ENCODE measurements at regions not wholly inside any gene's neighbourhood (a gene's known extent, or its start where the extent isn't known, plus 50 kb on each side); places are given as distances from the start of the nearest gene placed in this dataset.

DNA sequence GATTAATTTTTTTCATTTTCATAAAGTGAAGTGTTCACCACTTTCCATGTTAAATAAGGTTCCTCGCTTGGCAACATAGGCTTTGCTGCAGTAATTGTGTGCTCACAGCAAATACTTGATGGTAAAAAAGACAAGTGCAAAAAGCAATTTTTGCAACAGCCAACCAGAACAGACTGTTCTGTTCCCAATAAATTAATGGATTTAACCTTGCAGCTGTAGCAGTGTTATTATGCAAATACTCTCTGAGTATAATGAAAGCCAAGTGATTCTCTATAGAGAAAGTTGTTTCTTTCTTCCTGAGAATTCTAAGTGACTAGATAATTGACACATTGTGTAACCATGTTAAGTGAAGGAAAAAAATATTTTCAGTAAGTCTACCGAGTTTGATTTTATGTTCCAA is 183.7 kb upstream of the NAALADL2 start:
- Histone ChIP-seq H3K36me3 (ENCODE audit: control insufficient read depth in 4 of 4, insufficient read depth in 3 of 4, low read depth in 1 of 4, low read length in 3 of 4) (no peaks in the 10 kb centered on the region), H3K27ac (ENCODE audit: low read depth in 1 of 2, low read length in 2 of 2) (no peak overlapping the region), H3K9ac (ENCODE audit: low read depth in 1 of 2, low read length in 2 of 2) (no peak overlapping the region), H3K9me3 (ENCODE audit: control insufficient read depth in 4 of 4, low read length in 3 of 4) (no peaks in the 10 kb centered on the region), H3K4me3 (ENCODE audit: low read depth in 1 of 3, low read length in 3 of 3) (no peak overlapping the region), H3K4me1 (ENCODE audit: control insufficient read depth in 4 of 4, insufficient read depth in 4 of 4, low read length in 3 of 4) (no peaks in the 10 kb centered on the region), H3K27me3 (ENCODE audit: control insufficient read depth in 4 of 4, insufficient read depth in 4 of 4, low read length in 3 of 4) (no peaks in the 10 kb centered on the region)
- no peak for DNase-seq (ENCODE audit: low spot score)
- 90% methylated on average over 2 of the region's 2 CpGs for WGBS
- TF ChIP-seq, protein P1, sequence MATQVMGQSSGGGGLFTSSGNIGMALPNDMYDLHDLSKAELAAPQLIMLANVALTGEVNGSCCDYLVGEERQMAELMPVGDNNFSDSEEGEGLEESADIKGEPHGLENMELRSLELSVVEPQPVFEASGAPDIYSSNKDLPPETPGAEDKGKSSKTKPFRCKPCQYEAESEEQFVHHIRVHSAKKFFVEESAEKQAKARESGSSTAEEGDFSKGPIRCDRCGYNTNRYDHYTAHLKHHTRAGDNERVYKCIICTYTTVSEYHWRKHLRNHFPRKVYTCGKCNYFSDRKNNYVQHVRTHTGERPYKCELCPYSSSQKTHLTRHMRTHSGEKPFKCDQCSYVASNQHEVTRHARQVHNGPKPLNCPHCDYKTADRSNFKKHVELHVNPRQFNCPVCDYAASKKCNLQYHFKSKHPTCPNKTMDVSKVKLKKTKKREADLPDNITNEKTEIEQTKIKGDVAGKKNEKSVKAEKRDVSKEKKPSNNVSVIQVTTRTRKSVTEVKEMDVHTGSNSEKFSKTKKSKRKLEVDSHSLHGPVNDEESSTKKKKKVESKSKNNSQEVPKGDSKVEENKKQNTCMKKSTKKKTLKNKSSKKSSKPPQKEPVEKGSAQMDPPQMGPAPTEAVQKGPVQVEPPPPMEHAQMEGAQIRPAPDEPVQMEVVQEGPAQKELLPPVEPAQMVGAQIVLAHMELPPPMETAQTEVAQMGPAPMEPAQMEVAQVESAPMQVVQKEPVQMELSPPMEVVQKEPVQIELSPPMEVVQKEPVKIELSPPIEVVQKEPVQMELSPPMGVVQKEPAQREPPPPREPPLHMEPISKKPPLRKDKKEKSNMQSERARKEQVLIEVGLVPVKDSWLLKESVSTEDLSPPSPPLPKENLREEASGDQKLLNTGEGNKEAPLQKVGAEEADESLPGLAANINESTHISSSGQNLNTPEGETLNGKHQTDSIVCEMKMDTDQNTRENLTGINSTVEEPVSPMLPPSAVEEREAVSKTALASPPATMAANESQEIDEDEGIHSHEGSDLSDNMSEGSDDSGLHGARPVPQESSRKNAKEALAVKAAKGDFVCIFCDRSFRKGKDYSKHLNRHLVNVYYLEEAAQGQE (IDR thresholded peaks at IDR 0.05) = no peak

DNA sequence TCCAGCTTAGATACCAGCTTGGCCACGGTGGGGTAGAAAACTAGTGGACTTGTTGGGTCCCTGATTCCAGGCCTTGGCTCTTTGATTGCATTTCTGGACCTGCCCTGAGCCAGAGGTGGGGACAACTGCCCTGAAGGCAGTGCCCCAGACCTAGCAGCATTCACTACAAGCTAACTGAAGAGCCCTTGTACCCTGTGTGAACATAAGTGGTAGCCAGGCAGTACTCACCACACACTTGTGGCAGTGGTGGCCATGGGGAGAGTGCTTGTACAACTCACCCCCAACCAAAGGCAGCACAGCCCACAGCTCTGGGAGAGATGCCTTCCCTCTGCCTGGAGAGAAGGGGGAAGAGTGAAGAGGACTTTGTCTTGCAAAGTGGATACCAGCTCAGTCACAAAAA is 177.3 kb upstream of the NAALADL2 start:
- Histone ChIP-seq H3K27ac (ENCODE audit: low read depth in 1 of 2, low read length in 2 of 2) (no peak overlapping the region), H3K4me3 (ENCODE audit: low read depth in 1 of 3, low read length in 3 of 3) (no peak overlapping the region), H3K4me1 (ENCODE audit: control insufficient read depth in 4 of 4, insufficient read depth in 4 of 4, low read length in 3 of 4) (no peaks in the 10 kb centered on the region), H3K9me3 (ENCODE audit: control insufficient read depth in 4 of 4, low read length in 3 of 4) (no peaks in the 10 kb centered on the region), H3K9ac (ENCODE audit: low read depth in 1 of 2, low read length in 2 of 2) (no peak overlapping the region), H3K27me3 (ENCODE audit: control insufficient read depth in 4 of 4, insufficient read depth in 4 of 4, low read length in 3 of 4) (no peaks in the 10 kb centered on the region), H3K36me3 (ENCODE audit: control insufficient read depth in 4 of 4, insufficient read depth in 3 of 4, low read depth in 1 of 4, low read length in 3 of 4) (no peaks in the 10 kb centered on the region)
- no peak for TF ChIP-seq FOXA1 (IDR thresholded peaks at IDR 0.05)
- no peak for TF ChIP-seq MAX (IDR thresholded peaks at IDR 0.05)
- TF ChIP-seq EGR1 (IDR thresholded peaks at IDR 0.05; ENCODE audit: low read depth in 2 of 2) = no peak
- TF ChIP-seq RAD21 (IDR thresholded peaks at IDR 0.05) = no peak
- TF ChIP-seq, protein P1 (IDR thresholded peaks at IDR 0.05) = no peak
- TF ChIP-seq, protein P2, sequence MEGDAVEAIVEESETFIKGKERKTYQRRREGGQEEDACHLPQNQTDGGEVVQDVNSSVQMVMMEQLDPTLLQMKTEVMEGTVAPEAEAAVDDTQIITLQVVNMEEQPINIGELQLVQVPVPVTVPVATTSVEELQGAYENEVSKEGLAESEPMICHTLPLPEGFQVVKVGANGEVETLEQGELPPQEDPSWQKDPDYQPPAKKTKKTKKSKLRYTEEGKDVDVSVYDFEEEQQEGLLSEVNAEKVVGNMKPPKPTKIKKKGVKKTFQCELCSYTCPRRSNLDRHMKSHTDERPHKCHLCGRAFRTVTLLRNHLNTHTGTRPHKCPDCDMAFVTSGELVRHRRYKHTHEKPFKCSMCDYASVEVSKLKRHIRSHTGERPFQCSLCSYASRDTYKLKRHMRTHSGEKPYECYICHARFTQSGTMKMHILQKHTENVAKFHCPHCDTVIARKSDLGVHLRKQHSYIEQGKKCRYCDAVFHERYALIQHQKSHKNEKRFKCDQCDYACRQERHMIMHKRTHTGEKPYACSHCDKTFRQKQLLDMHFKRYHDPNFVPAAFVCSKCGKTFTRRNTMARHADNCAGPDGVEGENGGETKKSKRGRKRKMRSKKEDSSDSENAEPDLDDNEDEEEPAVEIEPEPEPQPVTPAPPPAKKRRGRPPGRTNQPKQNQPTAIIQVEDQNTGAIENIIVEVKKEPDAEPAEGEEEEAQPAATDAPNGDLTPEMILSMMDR (IDR thresholded peaks at IDR 0.05; ENCODE audit: low read depth, low read length, missing input control) = no peak
- no peak for DNase-seq (ENCODE audit: low spot score)
- 95% methylated on average over 1 of the region's 1 CpG for WGBS

DNA sequence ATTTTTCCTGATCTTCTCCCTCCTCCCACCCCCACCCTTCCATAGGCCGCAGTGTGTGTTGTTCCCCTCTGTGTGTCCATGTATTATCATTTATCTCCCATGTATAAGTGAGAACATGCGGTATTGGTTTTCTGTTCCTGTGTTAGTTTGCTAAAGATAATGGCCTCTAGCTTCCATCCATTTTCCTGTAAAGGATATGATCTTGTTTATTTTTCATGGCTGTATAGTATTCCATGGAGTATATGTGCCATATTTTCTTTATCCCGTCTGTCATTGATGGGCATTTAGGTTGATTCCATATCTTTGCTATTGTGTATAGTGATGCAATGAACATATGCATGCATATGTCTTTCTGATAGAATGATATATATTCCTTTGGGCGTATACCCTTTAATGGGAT is 173.3 kb upstream of the NAALADL2 start:
- WGBS = 94% methylated on average over 4 of the region's 4 CpGs
- Histone ChIP-seq H3K4me1 (ENCODE audit: control insufficient read depth in 4 of 4, insufficient read depth in 4 of 4, low read length in 3 of 4) (no peaks in the 10 kb centered on the region), H3K9ac (ENCODE audit: low read depth in 1 of 2, low read length in 2 of 2) (no peak overlapping the region), H3K9me3 (ENCODE audit: control insufficient read depth in 4 of 4, low read length in 3 of 4) (no peaks in the 10 kb centered on the region), H3K36me3 (ENCODE audit: control insufficient read depth in 4 of 4, insufficient read depth in 3 of 4, low read depth in 1 of 4, low read length in 3 of 4) (no peaks in the 10 kb centered on the region), H3K27ac (ENCODE audit: low read depth in 1 of 2, low read length in 2 of 2) (no peak overlapping the region), H3K27me3 (ENCODE audit: control insufficient read depth in 4 of 4, insufficient read depth in 4 of 4, low read length in 3 of 4) (no peaks in the 10 kb centered on the region), H3K4me3 (ENCODE audit: low read depth in 1 of 3, low read length in 3 of 3) (no peak overlapping the region)
- no peak for DNase-seq (ENCODE audit: low spot score)
- TF ChIP-seq TAF1 (conservative IDR thresholded peaks at IDR 0.05) = no peak
- TF ChIP-seq EGR1 (IDR thresholded peaks at IDR 0.05; ENCODE audit: low read depth in 2 of 2) = no peak
- TF ChIP-seq, protein P2 (IDR thresholded peaks at IDR 0.05; ENCODE audit: low read depth, low read length, missing input control) = no peak
- TF ChIP-seq, protein P3, sequence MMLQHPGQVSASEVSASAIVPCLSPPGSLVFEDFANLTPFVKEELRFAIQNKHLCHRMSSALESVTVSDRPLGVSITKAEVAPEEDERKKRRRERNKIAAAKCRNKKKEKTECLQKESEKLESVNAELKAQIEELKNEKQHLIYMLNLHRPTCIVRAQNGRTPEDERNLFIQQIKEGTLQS (IDR thresholded peaks at IDR 0.05) = no peak
- TF ChIP-seq FOXA2 (IDR thresholded peaks at IDR 0.05) = no peak
- no peak for TF ChIP-seq HNF4G (IDR thresholded peaks at IDR 0.05)
- no peak for TF ChIP-seq FOXA1 (IDR thresholded peaks at IDR 0.05)
- TF ChIP-seq, protein P1 (IDR thresholded peaks at IDR 0.05) = no peak
